NCI-H510A treated with DMSO at 0.1 percent for 48 hours (cell line): ENCODE measurements at regions not wholly inside any gene's neighbourhood (a gene's known extent, or its start where the extent isn't known, plus 50 kb on each side); places are given as distances from the start of the nearest gene placed in this dataset.

Experiments used
- DNase-seq: peaks from one replicate; lab custom pipeline; 2025; lab: John Stamatoyannopoulos, UW

- no peak for DNase-seq
Measured at GRCh38 chr14:101504096-101504948, 57.0 kb upstream of the DIO3 start.

- DNase-seq, result no peak
Measured at GRCh38 chr14:101505236-101505970, 55.9 kb upstream of the DIO3 start.

- DNase-seq, result no peak
Measured at GRCh38 chr14:101506211-101506925, 54.9 kb upstream of the DIO3 start.

GRCh38 chr14:101506926-101507835 lies 54.1 kb upstream of the DIO3 start:
- DNase-seq, result no peak

- DNase-seq, result no peak
Measured at GRCh38 chr14:101507836-101508150, 53.5 kb upstream of the DIO3 start.

GRCh38 chr14:101508196-101508947 lies 52.9 kb upstream of the DIO3 start:
- DNase-seq, result no peak

- no peak for DNase-seq
Measured at GRCh38 chr14:101508948-101509729, 52.2 kb upstream of the DIO3 start.

GRCh38 chr14:101509730-101510371 lies 51.4 kb upstream of the DIO3 start:
- DNase-seq, result no peak

- DNase-seq, result no peak
Measured at GRCh38 chr14:101511199-101511598, 50.1 kb upstream of the DIO3 start.
